Mucosa of descending colon (tissue), 3 donors: ENCODE measurements at regions not wholly inside any gene's neighbourhood (a gene's known extent, or its start where the extent isn't known, plus 50 kb on each side); places are given as distances from the start of the nearest gene placed in this dataset.

Experiments
- ATAC-seq: fragments of 200-7000 bp; cut with Tn5 transposase; one replicate; pipeline ENCODE4 v1.9.1; 2020; ENCODE audit warnings: mild to moderate bottlenecking, moderate library complexity
- DNase-seq, 3 donors: peaks; one replicate each; pipeline ENCODE4 v3.0.0-alpha.2; 2020
- H3K36me3 ChIP-seq: fragments of 200-600 bp; one replicate; pipeline ENCODE4 v1.8.0; 2021; ENCODE audit warnings: low read depth, mild to moderate bottlenecking
- H3K4me1 ChIP-seq: fragments of 200-600 bp; one replicate; pipeline ENCODE4 v1.8.0; 2021; ENCODE audit warnings: low read depth, mild to moderate bottlenecking
- H3K4me3 ChIP-seq: fragments of 200-600 bp; one replicate; pipeline ENCODE4 v1.8.0; 2021; ENCODE audit warnings: mild to moderate bottlenecking
- H3K9me3 ChIP-seq: fragments of 200-600 bp; one replicate; pipeline ENCODE4 v1.8.0; 2021; ENCODE audit warnings: mild to moderate bottlenecking
- CTCF ChIP-seq: fragments of 200-600 bp; IDR thresholded peaks from one replicate; pipeline ENCODE4 v1.8.0; 2022; ENCODE audit warnings: antibody characterized with exemption, mild to moderate bottlenecking
- intact Hi-C, 2 donors: fragments of 100-400 bp; cut with DNase I in 1 of 2; cut with micrococcal nuclease in 1 of 2; formaldehyde crosslinking; loops; one replicate each; pipeline versions ENCODE4 v1.11.0 to v1.11.1; 2022; cut with DNase I, micrococcal nuclease
- donor health status: DM: no; HTN: no; CAD: no; lungs with moderate emphysema.
- donor health status: DM: no; HTN: no; CAD: no.
- donor health status: DM: no; HTN: yes; CAD: no.

- ATAC-seq: no peak
- Histone ChIP-seq H3K36me3 (no peaks in the 10 kb centered on the region), H3K4me1 (peaks cover 2% of the 10 kb centered on the region), H3K9me3 (no peaks in the 10 kb centered on the region), H3K4me3 (no peak overlapping the region)
- peak in 1 of 3 donors; percentile 19 for DNase-seq
- TF ChIP-seq CTCF: no peak
- intact Hi-C loops: no loop called here
These were observed 148.4 kb downstream of the URI1 start for GRCh38 chr19:30090476-30090875.

GRCh38 chr19:30090963-30091362 is 148.9 kb downstream of the URI1 start:
- Histone ChIP-seq H3K36me3 (no peaks in the 10 kb centered on the region), H3K4me3 (no peak overlapping the region), H3K4me1 (peaks cover 2% of the 10 kb centered on the region), H3K9me3 (no peaks in the 10 kb centered on the region)
- intact Hi-C loops: no loop called here
- ATAC-seq: no peak
- no peak for DNase-seq
- TF ChIP-seq CTCF: no peak

GRCh38 chr19:30091456-30091855 is 149.4 kb downstream of the URI1 start:
- no peak for TF ChIP-seq CTCF
- DNase-seq: no peak
- Histone ChIP-seq H3K36me3 (no peaks in the 10 kb centered on the region), H3K4me1 (peaks cover 2% of the 10 kb centered on the region), H3K4me3 (no peak overlapping the region), H3K9me3 (no peaks in the 10 kb centered on the region)
- intact Hi-C loops: no loop called here
- ATAC-seq: no peak

- DNase-seq: no peak
- ATAC-seq: no peak
- Histone ChIP-seq H3K4me1 (peaks cover 2% of the 10 kb centered on the region), H3K9me3 (no peaks in the 10 kb centered on the region), H3K36me3 (no peaks in the 10 kb centered on the region), H3K4me3 (no peak overlapping the region)
- TF ChIP-seq CTCF: no peak
- intact Hi-C loops: no loop called here
These were observed 149.8 kb downstream of the URI1 start for GRCh38 chr19:30091856-30092255.

GRCh38 chr19:30092721-30093569 is 150.9 kb downstream of the URI1 start:
- Histone ChIP-seq H3K9me3 (no peaks in the 10 kb centered on the region), H3K4me1 (peaks cover 2% of the 10 kb centered on the region), H3K4me3 (no peak overlapping the region), H3K36me3 (no peaks in the 10 kb centered on the region)
- TF ChIP-seq CTCF: no peak
- DNase-seq (peak in 2 of 3 donors; percentile 64 to 65), ATAC-seq (peak; percentile 62)
- intact Hi-C loops: no loop called here
